ENCODE measurements at regions not wholly inside any gene's neighbourhood (a gene's known extent, or its start where the extent isn't known, plus 50 kb on each side); places are given as distances from the start of the nearest gene placed in this dataset.

DNA sequence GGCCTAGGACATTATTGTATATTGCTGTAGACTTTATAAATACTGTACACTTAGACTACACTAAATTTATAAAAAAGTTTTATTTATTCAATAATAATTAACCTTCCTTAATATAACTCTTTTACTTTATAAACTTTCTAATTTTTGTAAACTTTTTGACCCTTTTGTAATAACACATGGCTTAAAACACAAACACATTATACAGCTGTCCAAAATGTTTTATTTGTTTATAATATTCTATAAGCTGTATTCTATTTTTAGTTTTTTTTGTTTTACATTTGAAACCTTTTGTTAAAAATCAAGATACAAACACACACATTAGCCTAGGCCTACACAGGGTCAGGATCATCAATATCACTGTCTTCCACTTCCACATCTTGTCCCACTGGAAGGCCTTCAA, 190.0 kb downstream of the BMP4 start:
- no peak overlapping the region for H3K4me3 ChIP-seq (replicated peaks in 1 of 2; ENCODE audit: low read depth in 2 of 2, low read length in 2 of 2)
- TF ChIP-seq, protein P1, sequence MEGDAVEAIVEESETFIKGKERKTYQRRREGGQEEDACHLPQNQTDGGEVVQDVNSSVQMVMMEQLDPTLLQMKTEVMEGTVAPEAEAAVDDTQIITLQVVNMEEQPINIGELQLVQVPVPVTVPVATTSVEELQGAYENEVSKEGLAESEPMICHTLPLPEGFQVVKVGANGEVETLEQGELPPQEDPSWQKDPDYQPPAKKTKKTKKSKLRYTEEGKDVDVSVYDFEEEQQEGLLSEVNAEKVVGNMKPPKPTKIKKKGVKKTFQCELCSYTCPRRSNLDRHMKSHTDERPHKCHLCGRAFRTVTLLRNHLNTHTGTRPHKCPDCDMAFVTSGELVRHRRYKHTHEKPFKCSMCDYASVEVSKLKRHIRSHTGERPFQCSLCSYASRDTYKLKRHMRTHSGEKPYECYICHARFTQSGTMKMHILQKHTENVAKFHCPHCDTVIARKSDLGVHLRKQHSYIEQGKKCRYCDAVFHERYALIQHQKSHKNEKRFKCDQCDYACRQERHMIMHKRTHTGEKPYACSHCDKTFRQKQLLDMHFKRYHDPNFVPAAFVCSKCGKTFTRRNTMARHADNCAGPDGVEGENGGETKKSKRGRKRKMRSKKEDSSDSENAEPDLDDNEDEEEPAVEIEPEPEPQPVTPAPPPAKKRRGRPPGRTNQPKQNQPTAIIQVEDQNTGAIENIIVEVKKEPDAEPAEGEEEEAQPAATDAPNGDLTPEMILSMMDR (IDR thresholded peaks at IDR 0.05; ENCODE audit: low read depth, low read length): no peak
- no peak for DNase-seq (ENCODE audit: low read depth in 2 of 2)

DNA sequence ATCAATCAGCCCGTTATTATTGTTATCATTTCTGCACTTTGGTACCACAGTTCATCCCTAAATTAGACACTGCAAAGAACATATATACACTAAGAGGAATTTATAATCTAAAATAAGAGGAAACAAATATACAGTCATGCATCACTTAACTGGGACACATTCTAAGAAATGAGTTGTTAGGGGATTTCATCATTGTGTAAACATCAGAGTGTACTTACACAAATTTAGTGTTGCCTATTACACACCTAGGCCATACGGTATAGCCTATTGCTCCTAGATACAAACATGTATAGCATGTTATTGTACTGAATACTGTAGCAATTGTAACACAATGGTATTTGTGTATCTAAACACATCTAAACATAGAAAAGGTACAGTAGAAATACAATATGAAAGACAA, 190.5 kb downstream of the BMP4 start:
- no peak for DNase-seq (ENCODE audit: low read depth in 2 of 2)
- no peak overlapping the region for H3K4me3 ChIP-seq (replicated peaks in 1 of 2; ENCODE audit: low read depth in 2 of 2, low read length in 2 of 2)

DNA sequence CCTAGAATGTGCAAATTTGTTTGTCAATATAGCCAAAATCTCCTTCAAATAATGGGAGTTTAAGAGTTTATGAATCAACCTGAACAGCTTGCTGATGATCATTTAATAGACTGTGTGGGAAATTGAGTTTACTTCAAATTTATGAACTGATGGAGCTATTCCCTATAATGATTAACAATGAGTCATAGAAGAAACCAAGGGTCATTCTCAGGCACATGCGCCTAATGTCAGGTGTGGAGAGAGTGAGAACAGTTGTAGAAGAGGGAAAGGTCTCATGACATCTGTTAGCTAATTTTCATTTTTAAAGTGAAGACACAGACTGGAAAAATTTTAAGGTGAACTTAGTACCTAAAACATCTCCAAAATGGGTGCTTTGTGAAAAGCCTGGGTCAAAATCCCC, 191.8 kb downstream of the BMP4 start:
- H3K4me3 ChIP-seq (replicated peaks in 1 of 2; ENCODE audit: low read depth in 2 of 2, low read length in 2 of 2): no peak overlapping the region
- TF ChIP-seq, protein P1 (IDR thresholded peaks at IDR 0.05; ENCODE audit: low read depth, low read length): no peak
- no peak for DNase-seq (ENCODE audit: low read depth in 2 of 2)

More for the DNA sequence above, 190.5 kb downstream of the BMP4 start:
- TF ChIP-seq, protein P1 (IDR thresholded peaks at IDR 0.05; ENCODE audit: low read depth, low read length): no peak

DNA sequence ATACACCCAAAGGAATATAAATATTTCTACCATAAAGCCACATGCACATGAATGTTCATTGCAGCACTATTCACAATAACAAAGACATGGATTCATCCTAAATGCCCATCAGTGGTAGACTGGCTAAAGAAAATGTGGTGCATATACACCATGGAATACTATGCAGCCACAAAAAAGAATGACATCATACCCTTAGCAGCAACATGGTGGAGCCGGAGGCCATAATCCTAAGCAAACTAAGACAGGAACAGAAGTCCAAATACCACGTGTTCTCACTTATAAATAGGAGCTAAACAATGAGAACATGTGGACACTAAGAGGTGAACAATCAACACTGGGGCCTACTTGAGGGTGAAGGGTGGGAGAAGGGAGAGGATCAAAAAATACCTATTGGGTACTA, 198.5 kb downstream of the BMP4 start:
- TF ChIP-seq, protein P1 (IDR thresholded peaks at IDR 0.05; ENCODE audit: low read depth, low read length): no peak
- no peak for DNase-seq (ENCODE audit: low read depth in 2 of 2)
- no peak overlapping the region for H3K4me3 ChIP-seq (replicated peaks in 1 of 2; ENCODE audit: low read depth in 2 of 2, low read length in 2 of 2)

DNA sequence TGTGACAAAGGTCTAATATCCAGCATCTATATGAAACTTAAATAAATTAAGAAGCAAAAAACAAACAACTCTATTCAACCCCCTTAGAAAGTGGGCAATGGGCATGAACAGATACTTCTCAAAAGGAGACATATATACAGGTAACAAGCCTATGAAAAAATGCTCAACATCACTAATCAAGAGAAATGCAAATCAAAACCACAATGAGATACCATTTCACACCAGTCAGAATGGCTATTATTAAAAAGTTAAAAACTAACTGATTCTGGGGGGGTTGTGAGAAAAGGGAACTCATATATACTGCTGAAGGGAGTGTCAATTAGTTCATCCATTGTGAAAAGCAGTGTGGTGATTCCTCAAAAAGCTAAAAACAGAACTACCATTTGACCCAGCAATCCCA, 198.9 kb downstream of the BMP4 start:
- no peak for DNase-seq (ENCODE audit: low read depth in 2 of 2)
- TF ChIP-seq, protein P1 (IDR thresholded peaks at IDR 0.05; ENCODE audit: low read depth, low read length): no peak
- no peak overlapping the region for H3K4me3 ChIP-seq (replicated peaks in 1 of 2; ENCODE audit: low read depth in 2 of 2, low read length in 2 of 2)

DNA sequence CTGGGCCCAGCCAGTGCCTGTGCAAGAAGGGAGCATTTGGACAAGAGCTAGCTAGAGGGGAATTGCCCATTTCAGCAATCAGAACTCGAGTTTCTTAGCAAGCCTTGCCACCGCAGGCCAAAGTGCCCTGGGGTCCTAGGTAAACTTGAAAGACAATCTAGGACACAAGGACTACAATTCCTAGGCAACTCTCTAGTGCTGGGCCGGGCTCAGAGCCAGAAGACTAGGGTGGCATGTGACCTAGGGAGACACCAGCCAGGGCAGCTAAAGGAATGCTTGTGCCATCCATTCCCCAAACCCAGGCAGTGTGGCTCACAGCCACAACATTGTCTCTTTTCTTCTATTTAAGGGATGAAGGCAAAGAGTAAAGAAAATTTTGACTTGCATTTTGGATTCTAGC, 205.0 kb downstream of the BMP4 start:
- TF ChIP-seq, protein P1 (IDR thresholded peaks at IDR 0.05; ENCODE audit: low read depth, low read length): no peak
- H3K4me3 ChIP-seq (replicated peaks in 1 of 2; ENCODE audit: low read depth in 2 of 2, low read length in 2 of 2): no peak overlapping the region
- DNase-seq (ENCODE audit: low read depth in 2 of 2): no peak

DNA sequence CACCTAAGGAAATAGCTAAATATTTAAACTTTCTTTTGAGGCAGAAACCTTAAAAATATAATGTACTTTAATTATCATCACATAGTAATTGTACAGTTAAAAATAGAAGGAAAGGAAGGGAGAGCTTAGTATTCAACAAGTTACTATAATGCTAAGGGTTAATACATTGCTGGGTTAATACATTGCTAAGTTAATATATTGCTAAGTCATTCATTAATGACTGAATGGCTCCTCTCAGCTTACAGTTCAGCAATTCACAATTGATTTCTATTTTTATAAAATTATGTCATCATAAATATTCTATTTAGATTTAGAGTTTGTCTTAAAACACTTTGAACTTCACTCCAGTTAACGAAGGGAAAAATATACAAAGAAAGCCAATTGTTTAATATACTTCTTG, 207.9 kb downstream of the BMP4 start:
- no peak for DNase-seq (ENCODE audit: low read depth in 2 of 2)
- TF ChIP-seq, protein P1 (IDR thresholded peaks at IDR 0.05; ENCODE audit: low read depth, low read length): no peak
- H3K4me3 ChIP-seq (replicated peaks in 1 of 2; ENCODE audit: low read depth in 2 of 2, low read length in 2 of 2): no peak overlapping the region
